ENCODE measurements at regions not wholly inside any gene's neighbourhood (a gene's known extent, or its start where the extent isn't known, plus 50 kb on each side); places are given as distances from the start of the nearest gene placed in this dataset.
"Not testable (repeated sequence)": the region's sequence is repeated elsewhere in the genome, so short reads cannot be mapped to it uniquely, and the experiment has no call there.

DNA sequence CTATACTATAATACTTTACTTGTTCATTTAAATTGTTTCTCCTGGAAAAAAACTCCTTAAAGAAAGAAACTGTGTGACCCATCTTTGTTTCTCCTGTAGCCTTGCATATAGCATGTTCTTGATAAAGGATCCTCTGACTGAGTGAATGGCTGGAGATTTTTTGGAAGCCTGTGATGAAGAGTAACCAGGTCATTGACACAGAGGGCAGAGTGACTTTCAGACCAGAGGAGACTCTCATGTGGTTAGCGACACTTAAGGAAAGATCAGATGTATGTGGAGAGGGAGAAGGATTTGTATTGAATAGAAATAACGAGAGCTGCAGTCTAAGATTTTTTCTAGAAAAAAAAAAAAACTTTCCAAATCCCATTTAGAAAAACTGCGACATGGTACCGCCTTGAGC is 85.5 kb downstream of the TRIM43 start:
- Mint-ChIP-seq H3K4me3 (no peak overlapping the region), H3K36me3 (no peaks in the 10 kb centered on the region), H3K9me3 (no peaks in the 10 kb centered on the region), H3K4me1 (peaks cover 3% of the 10 kb centered on the region), H3K27me3 (peaks cover 6% of the 10 kb centered on the region), H3K27ac (no peak overlapping the region)

DNA sequence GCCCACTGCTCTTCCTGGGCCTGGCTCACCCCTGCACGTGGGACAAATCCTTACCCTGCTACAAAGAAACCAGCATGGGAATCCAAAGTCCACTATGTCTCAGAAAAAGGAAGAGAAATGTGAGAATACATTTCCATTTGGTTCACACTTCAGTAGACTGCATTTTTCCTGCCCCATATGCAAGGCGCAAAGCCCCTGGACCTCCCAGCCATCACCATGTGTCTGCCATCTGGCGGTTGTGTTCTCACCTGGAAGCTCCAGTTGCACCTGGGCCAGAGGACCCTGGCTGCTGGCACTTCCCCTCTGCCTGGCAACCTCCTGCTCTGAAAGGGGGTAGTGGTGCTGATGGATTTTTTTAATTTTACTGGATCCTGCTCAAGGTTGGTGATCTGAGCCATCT is 86.0 kb downstream of the TRIM43 start:
- not testable (repeated sequence) for H3K9me3 Mint-ChIP-seq, H3K27me3 Mint-ChIP-seq, H3K36me3 Mint-ChIP-seq

DNA sequence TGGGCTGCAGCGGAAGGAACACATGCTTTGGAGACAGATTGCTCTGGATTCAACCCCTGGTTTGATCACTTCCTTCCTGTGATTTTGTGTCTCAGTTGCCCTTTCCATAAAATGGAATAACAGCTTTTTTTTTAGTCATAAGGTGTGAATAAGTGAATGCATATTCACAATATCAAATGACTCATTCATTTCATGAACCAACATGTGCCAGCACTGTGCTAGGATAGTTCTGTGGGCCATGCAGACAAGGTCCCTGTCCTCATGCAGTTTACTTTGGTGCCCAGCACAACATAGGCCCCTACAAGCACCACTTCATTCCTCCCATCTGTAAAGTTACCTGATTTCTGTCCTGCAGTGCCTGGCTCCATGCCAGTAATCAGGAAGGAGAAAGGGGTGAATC is 89.4 kb downstream of the TRIM43 start:
- Mint-ChIP-seq H3K4me1 (peaks cover 12% of the 10 kb centered on the region), H3K27me3 (peaks cover 11% of the 10 kb centered on the region)
- H3K27ac Mint-ChIP-seq, H3K36me3 Mint-ChIP-seq, H3K9me3 Mint-ChIP-seq, H3K4me3 Mint-ChIP-seq: not testable (repeated sequence)

More for the DNA sequence above, 86.0 kb downstream of the TRIM43 start:
- not testable (repeated sequence) for H3K27ac Mint-ChIP-seq, H3K4me1 Mint-ChIP-seq, H3K4me3 Mint-ChIP-seq

DNA sequence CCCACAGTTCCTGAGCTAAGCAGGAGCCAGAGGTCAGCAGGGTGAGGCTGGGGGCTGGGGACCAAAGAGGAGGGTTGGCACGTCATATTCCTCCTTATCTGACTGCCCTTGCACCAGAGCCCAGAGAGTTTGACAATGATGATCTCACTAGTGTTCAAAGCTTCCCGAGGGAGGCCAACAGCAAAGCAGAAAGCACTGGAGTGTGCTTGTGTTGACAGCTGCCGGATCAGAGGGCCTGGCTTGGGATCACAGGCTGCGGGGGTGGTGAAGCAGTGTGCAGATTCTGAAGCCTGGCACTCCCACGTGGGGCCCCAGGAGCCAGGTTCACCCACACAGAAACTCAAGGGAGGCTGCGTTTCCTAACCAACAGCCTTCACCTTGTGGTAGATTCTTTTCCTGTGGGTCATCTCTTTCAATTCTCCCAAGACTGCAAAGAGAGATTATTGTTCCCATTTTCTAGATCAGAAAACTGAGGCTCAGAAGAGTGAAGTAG is 89.8 kb downstream of the TRIM43 start:
- not testable (repeated sequence) for H3K27ac Mint-ChIP-seq, H3K9me3 Mint-ChIP-seq, H3K4me3 Mint-ChIP-seq, H3K36me3 Mint-ChIP-seq
- Mint-ChIP-seq H3K4me1 (peaks cover 12% of the 10 kb centered on the region), H3K27me3 (peaks cover 11% of the 10 kb centered on the region)

DNA sequence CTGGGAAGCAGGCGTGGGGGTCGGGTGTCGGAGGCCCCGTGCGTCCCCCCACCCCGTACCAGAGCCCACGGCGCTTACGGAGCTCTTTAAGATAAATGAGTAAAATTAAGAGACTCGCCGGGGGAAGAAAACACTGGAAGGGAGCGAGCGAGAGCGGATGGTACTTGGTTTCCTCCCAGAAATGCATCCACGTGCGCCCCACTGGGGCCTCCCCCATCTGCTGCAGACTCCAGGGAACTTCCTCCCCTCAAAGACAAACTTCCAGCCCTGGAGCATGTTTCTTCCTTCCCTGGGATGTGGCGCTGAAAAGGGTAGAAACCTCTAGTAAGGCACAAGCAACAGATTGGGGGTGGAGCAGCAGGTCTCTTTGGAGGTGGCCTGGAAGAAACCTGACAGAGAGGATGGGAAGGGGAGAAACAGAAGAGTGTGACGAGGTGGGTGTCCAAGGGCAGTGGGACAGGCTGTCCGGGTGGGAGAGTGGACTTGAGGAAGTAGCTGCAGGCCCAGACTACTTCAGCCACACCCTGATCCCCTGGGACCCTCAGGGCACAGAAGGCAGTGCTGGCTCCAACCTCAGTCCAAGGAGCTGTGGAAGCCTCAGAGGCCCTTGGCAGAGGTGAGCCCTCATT is 91.2 kb downstream of the TRIM43 start:
- H3K9me3 Mint-ChIP-seq, H3K27ac Mint-ChIP-seq, H3K36me3 Mint-ChIP-seq: not testable (repeated sequence)
- peaks cover 12% of the 10 kb centered on the region for H3K4me1 Mint-ChIP-seq
- H3K27me3 Mint-ChIP-seq: peaks cover 11% of the 10 kb centered on the region
- peak overlapping the region; percentile 27 for H3K4me3 Mint-ChIP-seq

DNA sequence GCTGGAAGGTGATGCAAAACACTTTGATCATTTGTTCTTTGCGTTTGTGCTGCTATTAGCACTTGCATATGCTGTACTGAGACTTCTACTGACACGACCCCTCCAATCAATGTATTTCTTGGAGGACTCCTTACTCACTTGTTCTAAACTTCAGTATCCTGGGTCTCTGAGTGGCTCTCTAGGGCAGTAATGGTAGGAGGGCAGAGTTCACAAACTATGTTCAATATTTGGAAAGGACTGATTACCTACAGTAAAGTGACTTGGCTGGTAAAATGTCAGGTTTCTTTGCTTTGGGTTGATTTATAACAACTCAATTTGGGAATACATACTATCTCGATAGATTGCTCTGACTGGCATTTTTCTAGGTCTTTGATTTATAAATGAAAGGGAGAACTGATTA is 93.7 kb downstream of the TRIM43 start:
- H3K27ac Mint-ChIP-seq: no peak overlapping the region
- no peaks in the 10 kb centered on the region for H3K36me3 Mint-ChIP-seq
- H3K27me3 Mint-ChIP-seq: peaks cover 5% of the 10 kb centered on the region
- H3K4me1 Mint-ChIP-seq: peaks cover 12% of the 10 kb centered on the region
- H3K9me3 Mint-ChIP-seq: no peaks in the 10 kb centered on the region
- H3K4me3 Mint-ChIP-seq: no peak overlapping the region

DNA sequence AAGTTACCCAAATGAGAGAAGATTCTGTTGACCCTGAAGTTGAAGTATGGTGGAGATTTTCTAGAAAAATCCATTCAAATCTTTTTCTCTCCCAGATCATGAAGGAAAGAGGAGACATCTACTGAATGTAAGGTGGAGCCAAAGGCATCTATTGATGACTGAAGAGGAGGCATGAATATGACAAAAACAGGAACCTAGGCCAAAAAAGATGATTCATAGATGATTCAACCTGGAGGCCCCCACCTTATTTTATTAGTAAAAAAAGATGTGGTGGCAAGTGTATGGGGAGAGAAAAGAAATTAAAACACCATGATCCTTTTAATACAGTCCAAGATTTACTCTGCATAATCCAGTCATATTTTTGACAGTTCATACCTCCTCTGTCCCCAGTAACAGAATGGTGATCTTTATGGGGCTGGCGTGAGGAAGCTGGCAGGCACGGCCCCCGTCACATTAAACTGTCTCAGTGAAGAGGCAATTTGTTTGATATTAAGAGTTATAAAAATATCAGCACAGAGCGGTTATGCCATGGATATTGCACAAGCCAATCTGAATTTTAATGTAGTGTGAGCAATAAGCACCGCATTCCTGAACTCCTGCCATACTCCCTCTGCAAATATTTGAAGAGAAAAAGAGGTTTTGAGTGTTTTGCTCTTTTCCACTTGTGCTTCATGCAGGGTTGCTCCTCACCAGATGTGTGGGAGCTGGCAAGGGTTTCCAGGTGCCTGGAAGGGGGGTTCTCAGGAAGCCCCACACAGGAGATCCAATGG is 94.4 kb downstream of the TRIM43 start:
- not testable (repeated sequence) for H3K27me3 Mint-ChIP-seq, H3K9me3 Mint-ChIP-seq, H3K36me3 Mint-ChIP-seq, H3K27ac Mint-ChIP-seq, H3K4me3 Mint-ChIP-seq
- peaks cover 12% of the 10 kb centered on the region for H3K4me1 Mint-ChIP-seq

DNA sequence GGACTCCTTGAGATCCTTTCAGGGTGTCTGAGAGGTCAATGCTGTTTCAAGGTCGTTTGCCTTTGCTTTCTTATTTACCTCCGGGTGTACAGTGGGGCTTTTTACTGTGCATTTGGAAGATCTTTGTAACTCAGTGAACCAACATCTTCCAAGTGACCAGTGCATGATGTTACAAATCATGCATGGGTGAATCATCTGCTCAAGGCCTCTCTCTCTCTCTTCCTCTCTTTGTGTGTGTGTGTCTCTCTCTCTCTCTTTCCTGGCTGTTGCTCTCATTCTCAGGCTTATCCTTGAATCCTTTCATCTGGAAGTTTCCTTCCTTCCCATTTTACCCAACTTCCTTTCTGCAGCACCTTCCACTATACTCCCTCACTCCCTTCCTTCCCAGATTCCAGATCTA is 96.1 kb downstream of the TRIM43 start:
- not testable (repeated sequence) for H3K4me1 Mint-ChIP-seq, H3K27ac Mint-ChIP-seq, H3K9me3 Mint-ChIP-seq

DNA sequence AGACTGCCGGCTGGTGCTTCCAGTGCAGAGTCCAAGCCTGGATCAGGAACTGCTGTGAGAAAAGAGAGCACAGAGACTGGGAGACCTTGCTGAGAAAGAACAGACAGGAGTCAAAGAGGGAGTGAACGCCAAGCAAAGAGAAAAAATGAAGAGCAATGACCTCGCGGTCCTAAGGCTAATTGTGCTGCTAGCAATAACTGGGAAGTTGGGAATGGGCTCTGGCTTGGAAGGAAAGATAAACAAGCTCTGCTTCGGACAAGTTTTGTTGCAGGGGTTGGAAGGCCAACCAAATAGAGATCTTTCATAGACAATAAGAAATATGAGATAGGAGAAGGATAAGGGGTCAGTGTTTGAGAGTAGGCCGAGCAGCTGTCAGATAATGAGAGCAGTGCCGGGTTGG is 99.4 kb downstream of the TRIM43 start:
- H3K36me3 Mint-ChIP-seq, H3K27me3 Mint-ChIP-seq, H3K9me3 Mint-ChIP-seq, H3K27ac Mint-ChIP-seq, H3K4me1 Mint-ChIP-seq, H3K4me3 Mint-ChIP-seq: not testable (repeated sequence)

More for the DNA sequence above, 96.1 kb downstream of the TRIM43 start:
- H3K36me3 Mint-ChIP-seq, H3K27me3 Mint-ChIP-seq, H3K4me3 Mint-ChIP-seq: not testable (repeated sequence)

DNA sequence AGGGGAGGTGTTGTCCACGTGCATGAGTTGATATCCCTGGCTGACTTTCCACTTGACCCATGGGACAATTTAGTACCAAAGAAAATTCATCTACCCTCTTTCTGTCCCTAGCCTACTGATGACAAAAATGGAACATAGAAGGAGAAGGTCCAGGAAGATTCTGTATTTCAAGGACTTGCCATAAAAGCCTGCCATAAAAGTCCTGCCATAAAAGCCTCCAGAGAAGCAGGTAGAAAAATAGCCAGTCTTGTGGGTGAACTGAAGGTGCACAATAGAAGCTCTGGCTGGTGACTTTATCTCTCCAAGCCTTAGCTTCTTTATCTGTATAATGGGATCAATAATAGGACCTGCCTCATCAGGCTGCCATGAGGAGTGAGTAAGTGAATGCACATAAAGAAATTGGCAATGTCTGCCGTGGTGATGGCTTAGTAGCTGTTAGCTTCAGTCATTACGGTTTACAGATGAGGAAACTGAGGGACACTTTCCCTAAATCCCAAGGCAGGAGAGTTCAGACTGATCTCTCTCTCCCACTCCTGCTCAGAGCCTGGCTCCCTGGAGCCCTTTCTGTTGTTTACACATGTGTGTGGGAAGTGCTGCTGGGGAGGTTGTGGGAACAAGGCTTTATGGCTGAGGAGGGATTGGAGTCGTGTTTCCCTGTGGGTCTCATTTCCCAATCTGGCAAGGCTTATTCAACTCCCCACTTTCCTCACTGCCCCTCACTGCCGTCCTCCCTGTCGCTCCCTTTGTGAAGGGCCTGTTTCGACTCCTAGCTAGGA is 101.5 kb downstream of the TRIM43 start:
- not testable (repeated sequence) for H3K4me1 Mint-ChIP-seq, H3K27ac Mint-ChIP-seq, H3K27me3 Mint-ChIP-seq, H3K4me3 Mint-ChIP-seq, H3K36me3 Mint-ChIP-seq, H3K9me3 Mint-ChIP-seq

DNA sequence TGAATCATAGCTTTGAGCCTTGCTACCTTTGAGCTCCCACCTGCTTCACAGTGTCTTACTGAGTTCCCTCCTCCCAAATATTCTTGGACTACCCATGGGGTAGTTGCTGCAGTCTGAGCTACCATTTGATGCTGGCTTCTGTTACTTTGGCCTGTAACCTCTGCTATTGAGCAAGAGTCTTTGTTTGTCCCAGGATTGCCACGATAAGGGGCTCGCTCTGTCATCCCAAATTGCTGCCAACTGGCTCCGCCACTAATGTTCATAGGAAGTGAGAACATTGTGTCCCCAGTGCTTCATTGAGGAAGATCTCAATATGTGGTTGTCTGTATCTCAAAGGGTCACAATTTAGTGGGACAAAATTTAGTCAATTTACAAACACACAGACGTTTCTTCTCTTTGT is 103.8 kb downstream of the TRIM43 start:
- H3K4me1 Mint-ChIP-seq: no peaks in the 10 kb centered on the region
- H3K27me3 Mint-ChIP-seq: peaks cover 10% of the 10 kb centered on the region
- no peaks in the 10 kb centered on the region for H3K36me3 Mint-ChIP-seq
- no peak overlapping the region for H3K4me3 Mint-ChIP-seq
- no peak overlapping the region for H3K27ac Mint-ChIP-seq
- H3K9me3 Mint-ChIP-seq: no peaks in the 10 kb centered on the region

DNA sequence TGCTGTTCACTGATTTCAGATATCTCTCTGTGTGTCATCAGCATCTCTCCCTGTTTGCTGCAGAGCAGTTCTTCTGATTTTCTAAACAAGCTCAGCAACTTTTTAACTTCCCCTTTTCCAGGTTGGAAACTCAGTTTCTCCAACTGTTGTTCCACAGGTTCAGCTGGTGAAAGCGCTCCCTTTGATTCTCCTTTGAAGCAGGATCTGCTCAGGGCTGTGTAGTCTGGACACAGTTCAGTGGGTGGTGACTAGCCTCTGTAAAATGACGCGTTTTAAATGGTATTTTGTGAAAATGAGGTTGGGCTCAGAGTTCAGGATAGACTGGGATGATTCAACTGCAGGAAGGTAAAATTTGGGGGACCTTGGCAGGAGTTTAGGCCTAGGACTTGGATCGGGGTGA is 106.3 kb downstream of the TRIM43 start:
- Mint-ChIP-seq H3K9me3 (no peaks in the 10 kb centered on the region), H3K4me3 (no peak overlapping the region), H3K36me3 (no peaks in the 10 kb centered on the region), H3K27ac (no peak overlapping the region), H3K4me1 (no peaks in the 10 kb centered on the region), H3K27me3 (peaks cover 10% of the 10 kb centered on the region)

DNA sequence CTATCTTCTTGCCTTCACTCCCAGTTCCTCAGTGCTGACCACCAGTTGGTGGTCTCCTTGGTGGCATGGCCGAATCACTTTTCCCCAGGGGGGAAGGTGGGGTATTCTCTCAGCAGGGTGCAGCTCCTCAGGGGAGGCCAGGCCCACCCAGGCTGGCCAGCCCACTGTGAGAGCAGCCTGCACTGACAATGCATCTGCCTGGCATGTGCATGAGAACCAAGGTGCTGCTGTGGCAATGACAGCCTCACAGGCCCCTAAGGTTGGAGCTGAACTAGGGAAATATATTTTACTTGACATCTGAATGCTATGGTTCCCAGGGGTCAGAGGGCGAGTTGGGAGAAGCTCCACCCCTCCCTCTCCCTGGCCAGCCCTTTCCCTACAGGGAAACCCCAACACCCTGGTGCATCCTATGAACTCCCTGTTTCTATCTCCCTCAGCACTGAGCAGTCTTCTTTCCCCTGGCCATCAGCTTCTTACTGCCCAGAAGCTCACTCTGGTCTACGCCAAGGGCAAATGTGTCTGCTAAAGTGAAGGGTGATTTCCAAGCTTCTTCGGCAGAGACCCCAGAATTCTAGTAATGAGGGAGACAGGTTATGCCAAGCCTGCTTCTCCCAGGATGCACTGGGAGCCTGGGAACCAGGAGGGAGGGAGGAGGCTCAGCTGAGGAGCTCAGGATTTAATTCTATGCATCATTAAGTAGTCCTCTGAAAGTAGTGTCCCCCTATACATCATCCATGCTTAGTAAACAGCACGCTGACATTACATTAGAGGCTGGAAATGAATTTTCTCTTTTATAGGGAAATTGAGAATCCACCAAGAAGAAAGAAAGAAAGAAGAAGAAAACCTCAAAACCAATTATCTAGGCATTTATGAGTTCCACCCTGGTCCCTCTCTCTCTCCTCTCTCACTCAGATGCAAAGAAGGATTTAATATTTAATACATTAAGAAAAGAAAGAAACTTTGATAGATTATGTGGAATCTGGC is 107.7 kb downstream of the TRIM43 start:
- H3K4me1 Mint-ChIP-seq, H3K27ac Mint-ChIP-seq, H3K9me3 Mint-ChIP-seq, H3K36me3 Mint-ChIP-seq, H3K4me3 Mint-ChIP-seq: not testable (repeated sequence)
- peaks cover 10% of the 10 kb centered on the region for H3K27me3 Mint-ChIP-seq

DNA sequence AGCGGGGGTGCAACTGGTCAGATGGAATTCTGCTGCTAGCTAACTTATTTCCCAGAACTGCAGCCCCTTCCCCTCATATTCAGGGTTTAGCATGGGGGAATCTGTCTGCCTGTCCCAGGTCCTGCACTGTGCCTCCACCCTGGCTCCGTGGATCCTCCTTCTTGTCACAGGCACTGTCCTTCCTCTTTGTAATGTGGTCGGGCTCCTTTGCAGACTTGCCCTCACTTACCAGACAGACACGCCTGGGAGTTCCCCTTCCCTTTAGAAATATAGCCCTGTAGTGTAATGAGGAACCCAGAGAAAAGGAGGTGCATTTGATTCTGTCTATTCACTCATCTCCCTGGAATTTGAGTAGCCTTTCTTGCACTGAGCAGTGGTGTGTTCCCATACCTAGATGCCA is 108.7 kb downstream of the TRIM43 start:
- no peak overlapping the region for H3K4me3 Mint-ChIP-seq
- H3K27me3 Mint-ChIP-seq: peaks cover 9% of the 10 kb centered on the region
- no peaks in the 10 kb centered on the region for H3K4me1 Mint-ChIP-seq
- no peaks in the 10 kb centered on the region for H3K9me3 Mint-ChIP-seq
- H3K36me3 Mint-ChIP-seq: no peaks in the 10 kb centered on the region
- H3K27ac Mint-ChIP-seq: no peak overlapping the region

DNA sequence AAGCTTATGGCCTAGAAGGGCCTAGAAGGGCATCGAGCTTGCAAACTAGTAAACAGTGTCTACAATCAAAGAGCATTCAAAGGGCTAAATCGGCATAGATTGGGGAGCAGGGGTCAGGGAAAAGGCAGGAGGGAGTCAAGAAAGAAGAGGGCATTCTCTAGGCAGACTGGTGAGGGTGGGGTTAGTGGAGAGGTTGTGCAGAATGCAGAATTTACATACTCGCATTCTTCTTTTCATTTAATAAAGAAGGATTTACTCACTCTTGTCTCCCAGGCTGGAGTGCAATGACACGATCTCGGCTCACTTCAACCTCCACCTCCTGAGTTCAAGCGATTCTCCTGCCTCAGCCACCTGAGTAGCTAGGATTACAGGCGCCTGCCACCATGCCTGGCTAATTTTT is 110.7 kb downstream of the TRIM43 start:
- Mint-ChIP-seq H3K36me3 (no peaks in the 10 kb centered on the region), H3K4me1 (no peaks in the 10 kb centered on the region), H3K27ac (no peak overlapping the region), H3K4me3 (no peak overlapping the region), H3K9me3 (no peaks in the 10 kb centered on the region), H3K27me3 (peaks cover 7% of the 10 kb centered on the region)
